NCI-H1930 (cell line): ENCODE measurements at regions not wholly inside any gene's neighbourhood (a gene's known extent, or its start where the extent isn't known, plus 50 kb on each side); places are given as distances from the start of the nearest gene placed in this dataset.

ENCODE experiments used
- DNase-seq, 2 experiments: peaks; one replicate each; lab custom pipeline; 2025; lab: John Stamatoyannopoulos, UW

GRCh38 chr16:47970291-47970931 is 185.4 kb downstream of the ABCC12 start:
- DNase-seq: no peak

DNA sequence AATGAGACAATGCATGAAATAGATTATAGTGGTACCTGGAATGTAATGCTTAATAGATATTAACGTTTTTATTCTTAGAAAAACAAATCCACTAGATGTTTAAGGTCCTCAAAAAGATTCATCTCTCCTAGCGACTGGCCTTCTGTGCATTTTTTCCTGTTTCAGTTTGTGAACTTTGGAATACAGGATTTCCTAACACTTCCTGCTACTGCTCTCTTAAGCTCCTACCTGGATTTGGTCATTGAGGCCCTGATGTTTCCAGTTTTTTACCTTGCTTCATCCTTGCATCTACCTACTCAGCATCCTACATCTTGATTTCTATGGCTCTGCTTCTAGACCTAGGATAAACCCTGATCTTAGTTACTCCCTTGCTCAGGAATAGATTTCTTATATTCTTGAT is 188.4 kb downstream of the ABCC12 start:
- no peak for DNase-seq

DNA sequence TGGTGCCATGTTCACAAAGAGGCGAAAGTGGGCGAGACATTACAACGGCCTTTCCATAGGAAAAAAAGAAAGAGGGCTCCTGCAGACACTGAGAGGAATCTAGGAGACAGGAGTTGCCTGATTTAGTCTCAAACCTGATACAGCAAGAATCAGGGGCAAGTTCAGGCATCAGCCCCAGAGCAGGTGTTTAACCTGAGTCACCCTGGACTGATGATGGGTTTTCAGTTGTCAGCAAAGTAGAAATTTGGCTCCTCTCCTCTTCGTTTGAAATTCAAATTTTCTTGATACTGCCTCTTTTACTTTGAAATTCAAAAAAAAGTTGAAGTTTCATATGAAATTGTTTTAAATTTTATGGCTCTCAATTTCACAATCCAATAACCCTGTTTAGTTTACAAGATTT is 189.5 kb downstream of the ABCC12 start:
- DNase-seq: no peak

- DNase-seq: no peak
These were observed 190.4 kb downstream of the ABCC12 start for GRCh38 chr16:47965439-47965838.

DNA sequence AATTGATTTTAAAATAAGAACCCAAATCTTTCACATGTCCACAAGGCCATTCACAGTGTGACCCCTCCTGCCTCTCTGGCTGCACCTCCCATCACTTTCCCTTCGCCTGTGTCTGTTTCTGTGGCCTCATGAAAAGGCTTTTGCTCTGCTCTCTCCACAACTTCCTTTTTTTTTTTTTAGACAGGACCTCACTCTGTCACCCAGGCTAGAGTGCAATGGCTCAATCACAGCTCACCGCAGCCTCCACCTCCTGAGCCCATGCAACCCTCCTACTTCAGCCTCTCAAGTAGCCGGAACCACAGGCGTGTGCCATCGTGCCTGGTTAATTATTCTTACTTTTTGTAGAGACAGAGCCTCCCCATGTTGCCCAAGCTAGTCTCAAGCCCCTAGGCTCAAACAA is 197.1 kb downstream of the ABCC12 start:
- DNase-seq: no peak

DNA sequence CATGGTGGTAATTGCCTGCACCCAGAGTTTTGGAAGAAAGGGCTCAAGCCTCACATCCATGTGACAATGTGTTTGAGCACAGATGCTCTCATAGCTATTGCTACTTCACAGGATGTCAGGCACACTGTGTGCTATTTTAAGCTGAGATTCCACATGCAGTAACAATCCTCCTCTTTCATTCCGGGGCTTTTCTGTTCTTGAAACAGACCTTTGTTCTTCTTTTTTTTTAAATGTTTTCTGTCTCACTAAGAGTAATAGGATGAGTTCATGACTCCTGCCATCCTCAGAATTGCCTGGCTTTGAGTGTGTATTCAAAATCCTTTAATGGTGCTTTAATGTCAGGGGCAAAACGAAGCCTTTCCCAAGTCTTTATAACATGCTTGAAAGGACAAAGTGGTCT is 198.9 kb downstream of the ABCC12 start:
- no peak for DNase-seq

- no peak for DNase-seq
These were observed 206.1 kb downstream of the ABCC12 start for GRCh38 chr16:47949714-47950113.

GRCh38 chr16:47949276-47949675 is 206.5 kb downstream of the ABCC12 start:
- DNase-seq: no peak

DNA sequence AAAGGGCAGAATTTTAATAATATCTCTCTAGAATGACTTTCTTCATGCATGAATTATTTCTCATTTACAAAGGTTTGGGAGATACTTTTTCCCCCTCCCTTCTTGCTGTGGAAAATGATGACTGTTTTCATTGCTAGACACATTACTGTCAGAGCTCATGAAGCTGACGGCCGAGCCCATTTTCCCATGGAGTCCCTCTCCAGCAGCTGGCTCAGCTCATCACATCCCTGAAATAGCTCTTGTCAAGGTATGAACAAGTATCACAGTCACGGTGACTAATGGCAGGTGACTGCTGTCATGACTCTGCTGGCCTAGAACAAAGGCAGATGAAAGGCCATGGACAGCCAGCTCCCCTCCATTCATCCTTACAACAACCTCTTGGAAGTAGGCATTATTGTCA is 208.1 kb downstream of the ABCC12 start:
- DNase-seq: no peak

- DNase-seq: no peak
These were observed 209.7 kb downstream of the ABCC12 start for GRCh38 chr16:47946092-47946491.

DNA sequence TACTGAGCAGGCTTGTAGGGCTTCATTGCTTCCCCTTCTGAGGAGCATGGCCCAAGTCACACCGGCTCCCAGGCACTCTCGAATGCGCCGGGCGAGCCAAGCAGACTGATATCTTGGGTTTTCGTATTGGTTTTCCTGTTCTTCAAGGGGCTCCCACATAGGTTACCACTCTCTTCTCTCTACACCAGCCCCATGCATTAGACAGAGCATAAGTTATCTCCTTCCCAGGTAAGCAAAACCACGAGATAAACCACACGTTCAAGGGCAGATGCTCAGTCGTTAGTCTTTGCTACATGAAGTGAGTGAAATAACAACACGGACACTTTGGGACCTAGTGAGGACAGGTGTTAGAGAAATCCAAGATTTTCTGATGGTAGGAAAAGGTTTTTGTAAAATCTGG is 211.2 kb downstream of the ABCC12 start:
- no peak for DNase-seq

DNA sequence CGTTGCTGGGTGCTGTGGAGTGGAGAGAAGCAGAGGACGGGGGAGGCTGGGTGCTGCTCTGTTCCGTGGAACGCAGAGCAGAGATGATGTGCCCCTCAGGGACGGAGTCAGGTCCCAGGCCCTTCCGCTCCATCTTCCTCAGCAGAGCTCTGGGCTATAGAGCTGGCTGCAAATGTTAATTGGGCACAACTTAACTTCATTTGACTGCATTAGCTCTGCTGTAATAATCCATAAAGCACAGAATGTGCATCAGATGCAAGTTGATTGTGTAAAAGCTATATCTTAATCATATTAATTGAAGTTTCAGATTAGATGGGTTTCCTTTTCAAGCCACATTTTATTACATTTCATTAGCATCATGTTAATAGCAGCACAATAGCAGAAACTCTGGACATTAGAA is 212.6 kb downstream of the ABCC12 start:
- no peak for DNase-seq

DNA sequence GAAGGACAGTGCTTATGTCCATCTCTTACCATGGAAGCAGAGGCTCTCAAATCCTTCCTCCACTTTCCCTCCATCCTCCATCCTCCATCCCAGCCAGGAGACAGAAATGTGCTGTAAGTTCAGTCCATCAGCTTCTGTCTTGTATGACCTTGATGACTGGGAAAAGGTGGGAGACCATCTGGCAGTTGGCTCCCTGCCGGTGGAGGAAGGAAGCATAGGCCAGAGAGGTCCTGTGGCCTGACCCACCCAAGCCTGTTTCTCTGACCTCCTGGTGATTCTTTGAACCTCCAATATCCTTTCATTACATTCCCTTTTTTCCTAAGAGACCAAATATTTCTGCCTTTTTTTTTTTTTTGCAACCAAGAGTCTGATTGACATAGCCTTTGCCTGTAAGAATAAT is 215.3 kb downstream of the ABCC12 start:
- DNase-seq: no peak

DNA sequence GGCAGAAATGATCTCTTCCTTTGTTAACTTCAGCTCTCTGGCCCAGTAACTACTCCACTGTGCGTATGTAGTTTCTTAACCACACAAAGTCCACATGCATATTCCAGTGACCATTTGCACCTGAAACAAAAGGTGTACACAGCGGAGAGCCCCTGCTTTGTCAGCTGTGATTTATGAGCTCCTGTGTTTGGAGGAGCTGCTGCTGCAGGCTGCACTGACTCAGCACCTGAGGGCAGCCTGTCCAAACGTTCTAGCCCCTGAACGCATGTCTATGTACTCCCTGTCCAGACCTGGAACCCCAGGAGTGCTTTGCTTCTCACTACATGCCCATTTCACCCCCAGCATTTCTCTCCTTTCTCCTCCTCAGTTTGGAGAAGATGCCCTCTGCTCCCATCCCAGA is 216.1 kb downstream of the ABCC12 start:
- no peak for DNase-seq

- DNase-seq: no peak
These were observed 217.5 kb downstream of the ABCC12 start for GRCh38 chr16:47938272-47938671.

DNA sequence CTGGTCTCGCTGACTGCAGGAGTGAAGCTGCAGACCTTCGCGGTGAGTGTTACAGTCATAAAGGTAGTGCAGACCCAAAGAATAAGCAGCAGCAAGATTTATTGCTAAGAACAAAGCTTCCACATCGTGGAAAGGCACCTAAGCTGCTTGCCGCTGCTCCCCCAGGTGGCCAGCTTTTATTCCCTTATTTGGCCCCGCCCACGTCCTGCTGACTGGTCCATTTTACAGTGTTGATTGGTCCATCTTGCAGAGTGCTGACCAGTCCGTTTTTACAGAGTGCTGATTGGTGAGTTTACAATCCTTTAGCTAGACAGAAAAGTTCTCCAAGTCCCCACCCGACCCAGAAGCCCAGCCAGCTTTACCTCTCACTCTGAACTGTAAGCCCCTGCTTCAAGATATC is 227.8 kb downstream of the ABCC12 start:
- no peak for DNase-seq

GRCh38 chr16:47927330-47927729 is 228.5 kb downstream of the ABCC12 start:
- DNase-seq: no peak

- no peak for DNase-seq
These were observed 229.9 kb downstream of the ABCC12 start for GRCh38 chr16:47925811-47926460.

- no peak for DNase-seq
These were observed 230.8 kb downstream of the ABCC12 start for GRCh38 chr16:47924950-47925349.

DNA sequence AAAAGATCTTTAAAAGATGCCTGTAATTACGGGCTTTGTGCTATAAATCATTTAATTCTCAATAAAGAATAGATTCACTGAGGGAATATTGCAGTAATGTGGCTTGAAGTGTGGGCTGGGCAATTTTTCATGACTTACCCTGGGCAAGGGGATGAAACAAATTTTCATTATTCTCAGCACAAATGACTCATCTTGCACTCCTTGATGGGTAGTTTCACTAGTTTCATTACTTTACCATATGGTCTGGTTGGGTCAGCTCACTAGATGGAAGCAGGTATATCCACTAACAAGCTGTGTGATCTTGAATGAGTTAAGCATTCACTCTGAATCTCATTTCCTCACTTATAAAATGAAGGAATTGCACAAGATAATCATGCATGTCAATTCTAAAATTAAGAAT is 234.3 kb downstream of the ABCC12 start:
- no peak for DNase-seq

GRCh38 chr16:47920709-47921108 is 235.1 kb downstream of the ABCC12 start:
- no peak for DNase-seq

DNA sequence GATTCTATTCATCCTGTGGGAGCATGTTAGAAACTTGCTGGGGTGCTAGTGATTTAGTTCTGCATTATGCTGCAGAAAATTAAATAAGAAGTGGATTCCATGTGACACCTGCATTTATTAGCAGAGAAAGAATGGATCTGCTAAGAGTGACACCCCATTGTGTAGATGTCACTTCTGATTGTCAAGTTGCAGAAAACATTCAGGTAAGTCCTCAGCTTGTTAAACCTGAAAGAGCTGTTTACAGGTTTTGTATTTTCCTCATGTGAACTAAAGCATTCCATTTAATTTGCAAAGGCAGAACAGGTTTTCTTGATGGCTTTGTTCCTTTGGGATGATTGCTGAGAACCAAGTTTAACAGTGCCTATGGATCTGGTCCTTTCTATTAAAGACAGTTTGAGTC is 238.7 kb downstream of the ABCC12 start:
- no peak for DNase-seq

DNA sequence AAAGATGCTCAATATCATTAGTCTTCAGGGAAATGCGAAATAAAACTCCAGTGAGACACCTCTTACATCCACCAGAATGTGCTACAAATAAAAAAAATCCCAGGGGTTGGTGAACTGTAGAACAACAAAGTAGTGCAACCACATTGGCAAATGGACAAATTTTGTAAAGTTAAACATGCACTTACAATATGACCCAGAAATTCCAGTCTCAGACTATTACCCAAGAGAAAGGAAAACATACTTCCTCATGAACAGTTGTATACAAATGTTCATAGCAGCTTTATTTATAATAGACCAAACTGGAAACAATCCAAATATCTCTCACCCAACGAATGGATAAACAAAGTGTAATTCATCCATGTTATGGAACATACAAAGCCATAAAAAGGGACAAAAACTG is 239.5 kb downstream of the ABCC12 start:
- no peak for DNase-seq

DNA sequence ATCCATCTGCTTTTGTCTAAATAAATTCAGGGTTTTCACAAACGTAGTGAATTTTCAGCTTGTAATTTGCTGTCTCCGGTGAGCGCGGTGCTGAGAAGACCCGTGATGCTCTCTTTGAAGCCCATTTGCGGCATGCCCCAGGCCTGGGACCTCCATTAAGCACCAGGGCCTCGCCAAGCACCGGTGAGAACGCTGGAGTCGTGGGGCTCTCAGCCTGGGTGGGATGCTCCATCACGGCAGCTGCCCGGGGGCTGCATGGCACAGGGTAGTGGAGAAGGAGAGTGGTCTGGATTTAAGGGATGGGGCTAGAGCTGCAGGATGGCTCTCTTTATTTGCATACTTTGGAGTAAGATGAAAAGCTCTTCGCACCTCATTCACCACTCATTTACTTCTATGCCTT is 248.7 kb downstream of the ABCC12 start:
- DNase-seq: no peak
